ENCODE measurements at regions not wholly inside any gene's neighbourhood (a gene's known extent, or its start where the extent isn't known, plus 50 kb on each side); places are given as distances from the start of the nearest gene placed in this dataset.

GRCh38 chr1:184214128-184214527, 162.6 kb downstream of the TSEN15 start:
- Histone ChIP-seq H3K4me2 (ENCODE audit: low read depth, low read length) (no peak overlapping the region), H2BK5ac (ENCODE audit: low read depth, low read length, poor library complexity, severe bottlenecking) (no peak overlapping the region), H2BK20ac (ENCODE audit: low read depth, low read length) (no peak overlapping the region), H3K4ac (ENCODE audit: low read depth, low read length) (peak overlapping the region; percentile 51; the same call in 1 of the 2 replicates), H2BK120ac (ENCODE audit: low read depth, low read length) (no peak overlapping the region), H3K36me3 (ENCODE audit: control insufficient read depth, insufficient read depth, low read length) (no peaks in the 10 kb centered on the region), H2AK9ac (replicated peaks; ENCODE audit: low read depth, low read length, poor library complexity) (peak overlapping the region; percentile 15), H4K8ac (ENCODE audit: low read depth in 2 of 2, low read length in 2 of 2) (no peak overlapping the region), H3K4me1 (ENCODE audit: control insufficient read depth, insufficient read depth, low read length) (peaks cover 5% of the 10 kb centered on the region), H2BK15ac (ENCODE audit: low read depth, low read length) (no peak overlapping the region), H3K9me1 (ENCODE audit: insufficient read depth, low read length) (peaks cover 3% of the 10 kb centered on the region; the same call in 1 of the 2 replicates), H3K79me1 (ENCODE audit: low read depth in 1 of 2, low read length in 2 of 2) (no peaks in the 10 kb centered on the region), H3K14ac (replicated peaks; ENCODE audit: low read depth, low read length) (no peak overlapping the region), H3K27me3 (ENCODE audit: control insufficient read depth, insufficient read depth, low read length) (no peaks in the 10 kb centered on the region), H3K4me3 (ENCODE audit: insufficient read depth, low read depth, low read length) (no peak overlapping the region), H2AK5ac (ENCODE audit: low read depth, low read length) (peak overlapping the region; percentile 4; the same call in 1 of the 2 replicates), H3K18ac (ENCODE audit: low read depth, low read length) (no peak overlapping the region), H3K23ac (ENCODE audit: low read depth, low read length) (no peak overlapping the region), H4K91ac (ENCODE audit: insufficient read depth, low read depth, low read length) (no peak overlapping the region), H3K9ac (ENCODE audit: low read depth, low read length) (no peak overlapping the region), H4K5ac (ENCODE audit: low read depth, low read length) (no peak overlapping the region), H3K56ac (ENCODE audit: extremely low read depth, insufficient read depth, low read length) (no peak overlapping the region), H4K20me1 (ENCODE audit: insufficient read depth, low read length) (no peaks in the 10 kb centered on the region), H3K9me3 (ENCODE audit: control insufficient read depth, insufficient read depth, low read length) (no peaks in the 10 kb centered on the region), H2AFZ (replicated peaks; ENCODE audit: low read length, poor library complexity) (peak overlapping the region; percentile 28), H3K27ac (ENCODE audit: insufficient read depth, low read length) (no peak overlapping the region)
- WGBS, 2 experiments (ENCODE audit: extremely low coverage in 2 of 2, insufficient read length in 1 of 2), result no CpG with 5 or more reads among the region's 4 CpGs
- dilution Hi-C loops (cut with HindIII; ENCODE audit: low sequenced_read_pairs, unreplicated experiment), result no loop called here
- no TSS peak for BruUV-seq (replicated peaks)
- intact Hi-C loops (cut with micrococcal nuclease), result no loop called here
- DNase-seq (no peak), ATAC-seq (ENCODE audit: low read depth) (no peak)
- in situ Hi-C loops (cut with MboI; ENCODE audit: low sequenced_read_pairs), result no loop called here
- POLR2A ChIA-PET (ENCODE audit: unreplicated experiment), result no interaction called here
- no peak for TF ChIP-seq MAFK (IDR thresholded peaks at IDR 0.05; ENCODE audit: low read depth, low read length)
- no peak for TF ChIP-seq BHLHE40 (IDR thresholded peaks at IDR 0.05; ENCODE audit: low read depth, low read length)
- TF ChIP-seq CHD1 (IDR thresholded peaks at IDR 0.05; ENCODE audit: low read depth, low read length), result no peak
- no peak for TF ChIP-seq FOS (IDR thresholded peaks at IDR 0.05; ENCODE audit: low read depth, low read length)
- no peak for TF ChIP-seq RCOR1 (IDR thresholded peaks at IDR 0.05; ENCODE audit: insufficient replicate concordance, low read length)
- no peak for TF ChIP-seq ELK1 (IDR thresholded peaks at IDR 0.05; ENCODE audit: borderline replicate concordance, low read depth, low read length)
- no peak for TF ChIP-seq USF2 (IDR thresholded peaks at IDR 0.05; ENCODE audit: low read depth, low read length)
- TF ChIP-seq RAD21 (IDR thresholded peaks at IDR 0.05; ENCODE audit: low read length), result no peak
- no peak for TF ChIP-seq RFX5 (IDR thresholded peaks at IDR 0.05; ENCODE audit: low read depth, low read length)
- CTCF ChIA-PET, result no interaction called here
